ENCODE measurements at regions not wholly inside any gene's neighbourhood (a gene's known extent, or its start where the extent isn't known, plus 50 kb on each side); places are given as distances from the start of the nearest gene placed in this dataset.

- Histone ChIP-seq H3K4me1 (ENCODE audit: control insufficient read depth in 1 of 2, insufficient read depth in 2 of 2, low read length in 2 of 2) (no peaks in the 10 kb centered on the region), H3K4me3 (replicated peaks in 1 of 3; ENCODE audit: low read depth in 2 of 3, low read length in 3 of 3) (no peak overlapping the region), H3K27me3 (ENCODE audit: control insufficient read depth in 2 of 2, insufficient read depth in 2 of 2, low read length in 2 of 2) (no peaks in the 10 kb centered on the region), H3K79me2 (ENCODE audit: insufficient read depth, low read length) (no peaks in the 10 kb centered on the region), H3K27ac (ENCODE audit: low read depth in 1 of 2, low read length in 2 of 2) (no peak overlapping the region), H2AFZ (ENCODE audit: insufficient read depth, low read depth, low read length, poor library complexity, severe bottlenecking) (no peak overlapping the region), H3K9ac (ENCODE audit: insufficient read depth, low read length, poor library complexity, severe bottlenecking) (no peak overlapping the region), H3K36me3 (replicated peaks in 1 of 2; ENCODE audit: control insufficient read depth in 1 of 2, insufficient read depth in 2 of 2, low read length in 2 of 2) (no peaks in the 10 kb centered on the region), H4K20me1 (ENCODE audit: insufficient read depth, low read length) (no peaks in the 10 kb centered on the region), H3K4me2 (replicated peaks; ENCODE audit: extremely low read depth, low read length, poor library complexity, severe bottlenecking) (no peak overlapping the region), H3K9me3 (replicated peaks in 1 of 2; ENCODE audit: control insufficient read depth in 1 of 2, insufficient read depth in 1 of 2, low read length in 2 of 2) (peaks cover 3 to 4% of the 10 kb centered on the region in 2 donors)
- TF ChIP-seq CTCF (IDR thresholded peaks at IDR 0.05), result no peak
- Mint-ChIP-seq H3K9me3 (peaks cover 0 to 10% (median 2%) of the 10 kb centered on the region in 7 donors), H3K27me3 (ENCODE audit: low read depth in 3 of 3) (no peaks in the 10 kb centered on the region), H3K4me1 (no peaks in the 10 kb centered on the region), H3K36me3 (no peaks in the 10 kb centered on the region), H3K27ac (no peak overlapping the region), H3K4me3 (no peak overlapping the region)
- no peak for DNase-seq
- intact Hi-C loops (cut with micrococcal nuclease), result no loop called here
- WGBS (ENCODE audit: insufficient coverage), result no CpG with 5 or more reads among the region's 3 CpGs
Observed at GRCh38 chr4:186823989-186824388, 100.3 kb upstream of the FAT1 start.

GRCh38 chr4:186825069-186825468 lies 101.4 kb upstream of the FAT1 start:
- no peaks in the 10 kb centered on the region for H3K4me1 ChIP-seq (ENCODE audit: control insufficient read depth in 1 of 2, insufficient read depth in 2 of 2, low read length in 2 of 2)
- H2AFZ ChIP-seq (ENCODE audit: insufficient read depth, low read depth, low read length, poor library complexity, severe bottlenecking), result no peak overlapping the region
- no peaks in the 10 kb centered on the region for H4K20me1 ChIP-seq (ENCODE audit: insufficient read depth, low read length)
- no peak for DNase-seq
- Mint-ChIP-seq H3K4me1 (no peaks in the 10 kb centered on the region), H3K27me3 (ENCODE audit: low read depth in 3 of 3) (peaks cover 0 to 2% (median 0%) of the 10 kb centered on the region in 3 donors), H3K36me3 (no peaks in the 10 kb centered on the region), H3K4me3 (no peak overlapping the region), H3K9me3 (peaks cover 0 to 10% (median 7%) of the 10 kb centered on the region in 7 donors), H3K27ac (no peak overlapping the region)
- no peaks in the 10 kb centered on the region for H3K27me3 ChIP-seq (ENCODE audit: control insufficient read depth in 2 of 2, insufficient read depth in 2 of 2, low read length in 2 of 2)
- intact Hi-C loops (cut with micrococcal nuclease), result no loop called here
- WGBS (ENCODE audit: insufficient coverage), result no CpG with 5 or more reads among the region's 3 CpGs
- no peak overlapping the region for H3K27ac ChIP-seq (ENCODE audit: low read depth in 1 of 2, low read length in 2 of 2)
- H3K79me2 ChIP-seq (ENCODE audit: insufficient read depth, low read length), result no peaks in the 10 kb centered on the region
- H3K4me3 ChIP-seq (replicated peaks in 1 of 3; ENCODE audit: low read depth in 2 of 3, low read length in 3 of 3), result no peak overlapping the region
- H3K4me2 ChIP-seq (replicated peaks; ENCODE audit: extremely low read depth, low read length, poor library complexity, severe bottlenecking), result no peak overlapping the region
- H3K36me3 ChIP-seq (replicated peaks in 1 of 2; ENCODE audit: control insufficient read depth in 1 of 2, insufficient read depth in 2 of 2, low read length in 2 of 2), result no peaks in the 10 kb centered on the region
- no peak overlapping the region for H3K9ac ChIP-seq (ENCODE audit: insufficient read depth, low read length, poor library complexity, severe bottlenecking)
- H3K9me3 ChIP-seq (replicated peaks in 1 of 2; ENCODE audit: control insufficient read depth in 1 of 2, insufficient read depth in 1 of 2, low read length in 2 of 2), result peaks cover 3 to 4% of the 10 kb centered on the region in 2 donors
- no peak for TF ChIP-seq CTCF (IDR thresholded peaks at IDR 0.05)
